HG03558 (cell line): ENCODE measurements at regions not wholly inside any gene's neighbourhood (a gene's known extent, or its start where the extent isn't known, plus 50 kb on each side); places are given as distances from the start of the nearest gene placed in this dataset.
"Not testable (repeated sequence)": the region's sequence is repeated elsewhere in the genome, so short reads cannot be mapped to it uniquely, and the experiment has no call there.

Experiments
- ATAC-seq: cut with Tn5 transposase; IDR thresholded peaks from one replicate; pipeline ENCODE4 v1.9.1; 2021; ENCODE audit warnings: moderate number of reproducible peaks; ENCODE audit not compliant: unreplicated experiment; ENCODE audit errors: extremely low read depth

DNA sequence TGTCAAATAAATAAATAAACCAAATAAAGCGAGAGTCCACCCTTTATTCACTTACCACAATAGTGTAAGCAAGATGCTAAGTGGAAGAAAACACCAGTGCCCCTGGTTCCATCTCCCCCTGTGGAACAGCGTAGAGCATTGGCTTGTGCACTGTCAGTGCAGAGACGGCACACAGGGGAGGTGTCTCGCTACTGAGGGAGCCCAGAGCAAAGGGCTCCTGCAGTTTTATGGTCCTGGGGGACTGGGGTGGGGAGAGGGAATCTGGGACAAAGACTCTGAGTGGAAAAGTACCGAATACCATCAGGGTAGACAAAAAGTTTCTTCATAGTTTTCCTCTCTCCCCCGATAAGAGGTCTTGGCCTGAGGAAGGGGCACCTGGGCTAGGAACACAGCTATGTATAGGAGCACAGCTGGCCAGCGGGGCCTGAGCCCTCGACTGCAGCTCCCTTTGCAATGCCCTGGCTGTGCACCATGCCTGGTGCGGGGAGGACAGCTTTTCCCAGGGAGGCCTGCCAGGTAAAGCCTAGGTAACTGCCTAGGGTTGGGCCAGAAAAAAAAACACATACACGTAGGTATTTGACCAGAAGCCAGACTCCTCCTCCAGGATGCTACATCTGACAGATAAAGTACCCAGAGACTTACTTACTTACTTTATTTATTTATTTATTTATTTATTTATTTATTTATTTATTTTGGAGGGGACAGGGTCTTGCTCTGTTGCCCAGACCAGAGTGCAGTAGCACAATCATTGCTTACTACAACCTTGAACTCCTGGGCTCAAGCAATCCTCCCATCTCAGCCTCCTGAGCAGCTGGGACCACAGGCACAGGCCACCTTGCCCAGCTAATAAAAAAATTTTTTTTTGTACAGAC lies 88.8 kb upstream of the KIF5B start:
- no peak for ATAC-seq

DNA sequence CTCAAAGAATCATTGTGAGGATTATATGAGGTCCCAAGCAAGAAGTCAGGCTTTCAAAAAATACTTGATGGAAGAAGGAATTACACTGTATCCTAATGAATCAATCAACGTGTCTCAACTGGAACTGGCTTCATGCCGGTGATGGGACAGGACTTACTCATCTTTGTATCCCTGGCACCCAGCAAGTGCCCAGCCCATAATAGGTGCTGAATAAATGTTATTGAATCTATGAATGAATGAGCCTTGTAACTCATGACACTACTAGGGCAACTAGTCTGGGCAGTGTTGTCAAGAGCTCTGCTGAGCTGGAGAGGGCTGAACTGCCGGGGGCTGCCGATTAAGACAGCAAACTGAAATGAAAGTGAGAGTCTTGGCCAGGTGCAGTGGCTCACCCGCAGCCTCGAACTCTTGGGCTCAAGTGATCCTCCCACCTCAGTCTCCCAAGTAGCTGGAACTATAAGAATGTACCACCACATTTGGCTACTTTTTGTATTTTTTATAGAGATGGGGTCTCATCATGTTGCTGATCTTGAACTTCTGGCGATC lies 87.2 kb upstream of the KIF5B start:
- ATAC-seq: no peak

DNA sequence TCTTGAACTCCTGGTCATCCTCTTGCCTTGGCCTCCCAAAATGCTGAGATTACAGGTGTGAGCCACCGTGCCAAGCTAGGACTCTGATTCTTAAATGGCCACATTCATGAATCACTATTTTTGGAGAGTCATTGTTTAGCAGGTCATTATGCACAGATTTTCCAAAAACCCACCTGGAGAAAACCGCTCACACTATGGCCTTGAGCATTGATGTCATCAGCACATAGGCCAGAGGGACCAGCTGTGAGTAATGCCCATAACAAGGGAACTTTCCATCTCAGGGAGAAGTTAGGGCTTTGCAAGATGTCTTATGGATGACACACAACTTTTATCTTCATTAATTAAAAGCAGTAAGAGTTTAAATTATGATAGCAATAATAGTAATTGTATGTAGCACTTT lies 86.4 kb upstream of the KIF5B start:
- ATAC-seq: no peak

DNA sequence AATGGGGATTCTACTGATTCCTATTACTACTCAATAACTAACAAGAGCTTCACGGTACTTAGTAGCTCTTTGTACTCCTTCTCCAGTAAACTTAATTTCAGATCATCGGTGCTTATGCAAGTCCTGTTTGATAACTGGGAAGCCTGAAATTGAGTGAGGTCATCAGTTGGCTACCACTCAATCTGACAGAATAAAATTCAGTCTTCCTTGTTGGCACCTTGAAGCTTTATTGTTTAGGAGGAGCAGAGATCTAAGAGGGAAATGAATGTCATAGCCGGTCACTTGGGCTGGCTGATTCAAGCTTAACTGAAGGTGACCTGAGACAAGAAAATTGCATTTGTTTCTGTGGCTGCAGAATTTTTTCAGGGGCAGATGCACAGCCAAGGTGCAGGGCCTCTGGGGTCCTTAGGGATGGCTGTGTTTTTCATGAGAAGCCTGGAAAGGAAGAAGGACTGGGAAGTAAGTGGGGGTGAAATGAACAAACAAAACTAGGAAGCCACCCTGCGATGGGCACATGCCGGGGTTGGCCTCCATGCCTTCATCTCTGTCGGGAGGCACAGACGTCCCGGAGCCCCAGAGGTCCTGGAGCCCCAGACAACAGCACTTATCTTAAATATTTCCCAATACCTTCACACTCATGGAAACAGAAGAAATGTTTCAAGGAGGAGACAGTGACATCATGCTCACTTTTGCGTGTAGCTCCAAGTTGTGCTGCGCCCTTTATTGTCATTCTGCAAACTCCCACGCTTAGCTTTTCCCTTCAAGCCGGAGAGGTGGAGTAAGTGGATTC lies 85.0 kb upstream of the KIF5B start:
- ATAC-seq: no peak

DNA sequence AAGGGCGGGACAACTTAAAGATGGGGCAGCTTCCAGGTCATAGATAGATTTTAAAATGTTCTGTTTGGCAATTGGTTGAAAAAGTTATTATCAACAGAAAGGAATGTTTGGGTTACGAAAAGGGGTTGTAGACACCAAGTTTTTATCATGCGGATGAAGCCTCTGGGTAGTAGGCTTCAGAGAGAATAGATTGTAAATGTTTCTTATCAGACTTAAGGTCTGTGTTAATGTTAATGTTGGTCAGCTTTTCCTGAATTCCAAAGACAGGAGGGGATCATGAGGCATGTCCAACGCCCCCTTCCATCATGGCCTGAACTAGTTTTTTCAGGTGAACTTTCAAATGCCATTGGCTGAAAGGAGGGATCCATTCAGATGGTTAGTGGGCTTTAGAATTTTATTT lies 84.2 kb upstream of the KIF5B start:
- ATAC-seq: no peak

DNA sequence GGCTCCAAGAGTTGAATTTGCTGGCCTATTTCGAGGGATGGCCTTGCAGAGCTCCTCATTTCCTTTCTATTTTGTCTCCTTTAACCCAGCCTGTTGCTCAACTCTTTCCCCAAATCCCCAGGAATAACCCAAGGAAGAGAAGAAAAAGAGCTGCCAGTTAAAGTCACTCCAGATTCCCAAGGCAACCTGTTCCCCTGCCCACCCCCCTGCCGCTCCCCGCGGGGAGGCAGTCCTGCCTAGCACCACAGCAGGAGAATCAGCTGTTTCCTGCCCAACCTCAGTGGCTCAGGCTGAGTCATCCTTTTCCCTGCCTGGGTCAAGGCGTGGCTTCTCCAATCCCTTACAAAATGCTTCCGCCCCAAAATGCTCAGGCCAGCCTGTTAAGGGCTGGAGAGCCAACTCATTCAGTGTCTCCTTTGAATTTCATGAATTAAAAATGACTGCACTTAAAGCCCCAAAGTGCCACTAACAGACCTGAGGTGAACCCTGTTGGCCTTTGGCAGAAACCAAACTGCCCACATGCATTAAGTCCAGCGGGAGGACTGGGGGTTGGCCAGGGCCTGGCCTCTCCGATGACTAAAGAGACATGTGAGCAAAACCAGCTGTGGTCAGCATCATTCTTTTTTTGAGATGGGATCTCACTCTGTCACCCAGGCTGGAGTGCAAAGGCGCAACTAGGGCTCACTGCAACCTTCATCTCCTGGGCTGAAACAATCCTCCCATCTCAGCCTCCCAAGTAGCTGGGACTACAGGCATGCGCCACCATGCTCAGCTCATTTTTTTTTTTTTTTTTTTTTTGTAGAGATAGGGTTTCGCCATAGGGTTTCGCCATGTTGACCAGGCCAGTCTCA lies 83.2 kb upstream of the KIF5B start:
- ATAC-seq: no peak

DNA sequence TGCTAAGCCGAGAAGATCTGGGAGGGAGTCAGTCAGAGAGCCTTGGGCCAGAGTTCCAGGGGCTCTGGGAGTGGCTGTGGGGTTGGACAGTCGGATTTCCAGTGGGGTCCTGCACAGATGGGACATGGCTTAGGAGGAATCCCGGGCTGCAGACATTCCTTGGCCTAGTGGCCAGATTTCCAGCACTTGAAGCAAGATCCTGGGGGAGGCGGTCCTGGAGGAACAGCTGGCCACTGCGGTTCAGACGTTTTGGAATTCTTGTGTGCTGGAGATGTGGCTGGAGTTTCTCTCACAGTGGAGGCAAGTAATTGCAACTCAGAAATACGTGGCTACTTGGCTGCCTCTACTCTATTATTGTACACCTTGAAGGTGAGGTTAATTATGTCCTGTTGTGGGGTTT lies 80.7 kb upstream of the KIF5B start:
- not testable (repeated sequence) for ATAC-seq

DNA sequence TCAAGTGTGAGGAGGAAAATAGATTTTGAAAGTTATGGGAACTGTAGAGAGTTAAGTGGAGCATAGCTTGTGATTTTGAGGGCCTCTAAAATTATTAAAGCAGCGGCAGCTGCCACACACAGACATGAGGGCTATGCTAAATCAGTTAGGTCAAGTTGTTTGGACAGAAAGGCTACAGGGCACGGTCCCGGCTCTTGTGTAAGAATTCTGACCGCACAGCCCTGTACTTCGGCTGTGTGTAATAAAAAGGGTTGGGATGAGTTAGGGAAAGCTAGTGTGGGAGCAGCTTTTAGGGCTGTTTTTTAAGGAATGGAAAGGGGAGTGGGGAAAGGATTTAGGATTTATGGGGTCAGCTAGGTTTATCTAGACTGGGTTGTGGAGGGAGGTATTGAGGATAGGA lies 79.6 kb upstream of the KIF5B start:
- not testable (repeated sequence) for ATAC-seq

DNA sequence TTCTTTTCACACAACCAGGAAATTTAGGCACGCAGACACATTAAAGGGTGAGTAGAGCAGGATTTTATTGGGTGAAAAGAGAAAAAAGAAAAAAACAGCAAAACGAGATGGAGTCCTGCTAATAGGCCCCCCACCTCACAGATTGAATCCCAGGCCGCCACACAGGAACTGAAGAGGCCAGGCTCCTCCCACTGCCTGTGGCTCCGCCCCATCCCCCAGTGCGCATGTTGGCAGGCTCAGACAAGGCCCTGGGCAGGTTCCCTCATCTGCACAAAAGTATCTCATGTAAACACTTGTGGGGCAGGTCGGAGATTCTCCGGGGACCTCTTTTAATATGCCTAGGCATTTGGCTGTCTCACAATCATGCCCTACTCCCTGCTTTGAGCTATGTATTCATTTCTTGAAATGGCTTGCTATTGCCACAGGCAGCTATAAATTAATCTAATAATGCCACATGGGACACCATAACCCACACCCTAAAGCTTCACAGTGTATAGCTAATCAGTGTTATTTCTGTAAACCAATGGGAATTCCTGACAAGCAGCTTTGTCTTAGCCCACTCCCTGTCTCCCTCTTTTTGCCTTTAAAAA lies 76.2 kb upstream of the KIF5B start:
- ATAC-seq: no peak

DNA sequence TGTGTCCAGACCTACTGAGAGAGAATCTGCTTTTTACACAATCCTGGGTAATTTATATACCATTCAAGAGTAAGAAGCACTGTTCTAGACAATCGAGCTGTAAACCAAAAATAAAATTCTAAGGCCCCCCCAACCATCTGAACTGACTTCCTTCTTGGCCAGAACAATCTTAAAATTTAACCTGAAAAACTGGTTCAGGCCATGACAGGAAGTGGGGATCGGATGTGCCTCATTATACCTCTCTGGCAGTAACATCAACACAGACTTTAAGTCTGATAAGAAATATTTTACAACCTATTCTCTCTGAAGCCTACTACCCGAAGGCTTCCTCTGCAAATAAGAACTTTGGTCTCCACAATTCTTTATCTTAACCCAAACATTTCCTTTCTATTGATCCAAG lies 75.2 kb upstream of the KIF5B start:
- no peak for ATAC-seq

DNA sequence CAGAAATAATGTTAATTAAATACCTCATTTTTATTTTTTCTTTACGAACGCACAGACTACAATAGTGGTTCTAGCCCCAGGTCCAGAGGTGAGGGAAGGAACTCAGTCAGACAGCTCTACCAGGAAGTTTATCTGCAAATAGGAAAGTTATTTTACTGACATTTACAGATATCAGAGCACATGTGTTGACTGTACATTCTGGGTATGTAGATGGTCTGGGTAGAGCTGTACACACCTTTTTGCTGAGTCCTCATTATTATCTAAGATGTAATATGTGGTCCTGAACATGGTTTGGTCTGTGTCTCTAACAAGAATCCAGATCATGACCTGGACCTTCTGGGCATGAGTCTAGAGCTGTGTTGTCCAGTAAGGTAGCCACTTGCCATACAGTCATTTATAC lies 74.6 kb upstream of the KIF5B start:
- no peak for ATAC-seq

DNA sequence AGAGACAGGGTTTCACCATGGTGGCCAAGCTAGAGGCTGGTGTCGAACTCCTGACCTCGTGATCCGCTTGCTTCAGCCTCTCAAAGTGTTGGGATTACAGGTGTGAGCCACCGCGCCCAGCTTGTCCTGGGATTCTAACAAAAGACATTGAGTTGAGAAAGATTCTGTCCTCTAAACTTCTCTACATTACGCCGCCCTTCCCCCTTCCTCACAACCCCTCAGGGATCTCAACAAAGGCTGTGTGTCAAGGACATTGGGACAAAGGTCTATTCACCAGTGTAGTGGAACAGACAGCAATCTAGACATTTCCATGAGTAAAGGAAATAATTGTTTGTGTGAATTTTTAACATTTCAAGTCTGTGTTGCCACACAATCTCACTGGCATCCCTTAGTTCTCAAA lies 68.8 kb upstream of the KIF5B start:
- ATAC-seq: no peak

DNA sequence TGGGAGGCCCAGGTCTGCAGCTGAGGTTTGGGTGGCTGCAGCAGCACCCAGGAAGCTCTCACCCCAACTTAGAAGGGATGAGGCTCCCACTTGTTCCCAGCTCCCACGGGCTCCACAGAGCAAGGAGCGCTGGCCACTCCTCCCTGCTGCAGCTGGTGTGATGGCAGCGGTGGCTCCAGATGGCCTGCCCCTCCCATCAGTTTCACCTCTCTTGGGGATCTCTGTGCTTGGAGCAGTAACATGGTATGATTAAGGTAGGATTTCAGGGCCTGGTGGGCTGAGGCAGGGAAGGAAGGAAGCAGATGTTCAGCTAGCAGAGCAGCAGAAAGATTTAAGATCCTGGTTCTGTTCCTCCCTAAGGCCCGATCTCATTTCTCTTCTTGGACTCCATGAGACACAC lies 66.8 kb upstream of the KIF5B start:
- no peak for ATAC-seq

DNA sequence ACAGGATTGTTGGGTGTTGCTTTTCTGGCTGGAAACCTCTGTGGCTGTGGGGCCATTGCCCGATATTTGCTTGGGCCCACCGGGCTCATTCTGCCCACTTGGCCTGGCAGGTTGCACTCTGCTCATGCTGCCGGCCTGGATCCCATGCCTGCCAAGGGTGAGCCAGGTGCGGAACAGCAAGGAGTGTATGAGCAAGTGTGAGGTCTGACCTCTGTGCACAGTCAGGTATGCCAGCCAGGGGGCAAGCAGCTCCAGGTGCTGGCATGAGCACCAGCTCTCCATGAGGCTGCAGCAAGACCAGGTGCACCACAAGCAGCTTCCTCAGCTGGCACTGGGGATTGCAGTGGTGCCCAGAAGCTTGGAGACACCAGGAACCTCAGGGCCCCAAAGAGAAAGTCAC lies 65.4 kb upstream of the KIF5B start:
- no peak for ATAC-seq

DNA sequence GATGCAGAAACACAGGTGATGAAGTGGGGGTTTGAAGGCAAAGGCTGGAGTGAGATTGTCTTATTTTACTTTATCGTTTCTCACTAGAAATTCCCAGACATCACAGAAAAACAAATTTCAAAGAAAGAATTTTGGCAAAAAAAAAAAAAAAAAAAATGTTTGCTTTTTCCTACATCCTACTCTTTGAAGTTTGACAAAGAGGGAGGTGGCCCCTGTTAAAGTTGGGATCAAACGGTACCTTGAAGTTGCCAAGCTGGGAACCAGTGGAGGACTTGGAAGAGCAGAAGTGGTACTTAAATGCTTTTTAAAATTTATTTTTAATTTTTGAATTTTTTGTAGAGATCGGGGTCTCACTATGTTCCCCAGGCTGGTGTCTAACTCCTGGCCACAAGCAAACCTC lies 63.9 kb upstream of the KIF5B start:
- no peak for ATAC-seq

DNA sequence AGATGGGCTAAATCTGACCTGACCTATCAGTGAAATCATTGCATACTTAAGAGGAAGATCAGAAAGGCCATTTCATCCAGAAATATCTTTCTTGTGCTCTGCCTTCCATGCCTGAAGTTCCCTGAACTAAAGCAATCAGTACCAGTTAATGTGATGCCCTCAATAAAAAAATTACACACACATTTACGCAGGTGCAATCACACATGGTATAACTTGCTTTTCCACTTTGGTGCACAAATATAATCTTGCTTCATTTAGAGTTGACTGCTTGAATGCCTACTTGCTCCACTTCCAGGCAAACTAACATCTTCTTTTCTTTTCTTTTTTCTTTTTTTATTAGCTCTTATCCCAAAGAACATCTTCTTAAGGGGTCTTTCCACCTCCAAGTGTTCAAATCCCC lies 58.3 kb upstream of the KIF5B start:
- no peak for ATAC-seq

DNA sequence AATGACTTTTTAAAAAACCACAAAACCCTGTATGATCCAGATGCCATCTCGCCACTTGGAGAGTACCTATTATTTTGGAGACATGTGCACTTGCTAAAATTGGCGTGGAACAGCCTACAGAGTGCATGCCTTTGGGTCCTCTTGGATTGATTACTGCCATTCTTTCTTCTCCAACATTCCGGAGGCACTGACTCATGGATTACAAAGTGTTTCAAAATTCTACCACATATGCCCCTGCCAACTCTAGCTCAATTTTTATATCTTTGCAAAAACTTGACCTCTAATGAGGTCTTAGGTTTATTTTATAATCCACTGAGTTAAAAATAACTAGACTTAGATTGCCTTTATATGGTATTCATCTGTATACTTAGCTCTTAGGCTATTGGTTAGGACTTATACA lies 55.8 kb upstream of the KIF5B start:
- ATAC-seq: no peak

DNA sequence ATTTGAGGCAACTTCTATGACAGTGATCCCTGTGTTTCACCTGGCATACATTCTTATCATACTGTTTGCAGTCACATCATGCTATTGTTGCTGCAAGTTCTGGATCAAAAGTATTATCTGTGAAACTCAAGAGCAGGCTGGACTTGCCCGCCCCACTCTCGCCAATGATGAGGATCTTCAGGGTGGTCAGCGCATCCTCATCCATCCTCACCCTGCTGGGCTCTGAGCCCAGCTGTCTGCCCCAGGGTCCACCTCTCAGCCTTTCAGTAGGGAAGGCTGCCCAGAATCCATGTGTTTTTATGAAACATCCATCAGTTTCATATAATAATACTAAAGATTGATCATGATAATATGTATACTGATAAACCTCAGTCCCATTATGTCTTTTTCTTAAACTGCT lies 55.4 kb upstream of the KIF5B start:
- no peak for ATAC-seq

DNA sequence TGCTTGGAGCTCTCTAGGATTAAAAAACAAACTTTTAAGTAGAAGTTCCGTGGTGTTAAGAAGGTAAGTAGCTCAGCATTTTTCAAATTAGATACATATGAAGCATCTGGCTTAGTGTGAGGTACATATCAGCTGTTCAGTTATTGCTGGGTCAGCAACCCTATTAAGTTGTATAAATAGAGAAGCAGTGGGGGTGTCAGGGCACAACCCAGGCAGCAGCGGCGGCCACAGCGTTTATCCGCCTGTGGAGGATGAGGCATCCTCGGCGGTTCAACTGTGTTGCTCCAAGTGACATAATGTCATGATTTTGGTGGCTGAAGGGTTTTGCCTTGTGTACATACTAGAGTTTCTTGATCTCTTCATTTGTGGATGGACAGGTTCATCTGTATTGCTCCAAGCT lies 54.6 kb upstream of the KIF5B start:
- ATAC-seq: no peak

DNA sequence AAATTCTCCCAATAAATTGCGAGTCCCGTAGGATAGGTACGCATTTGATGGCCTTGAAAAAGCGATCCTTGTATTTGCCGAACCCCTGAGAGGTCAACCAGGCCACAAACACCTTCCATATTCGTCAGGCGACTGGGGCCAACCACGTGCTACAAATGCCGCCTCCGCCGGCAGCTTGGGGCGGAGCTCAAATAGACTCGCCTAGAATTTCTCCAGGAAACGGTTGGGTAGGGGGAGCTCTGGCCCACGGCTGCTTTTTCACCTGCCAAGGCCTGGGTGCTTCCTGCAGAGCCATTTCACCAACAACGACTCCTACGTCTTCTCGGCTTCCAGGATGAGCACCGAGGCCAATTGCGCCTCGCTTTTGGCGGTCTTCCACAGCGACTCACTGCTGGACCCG lies 53.4 kb upstream of the KIF5B start:
- no peak for ATAC-seq
